ENCODE measurements at regions not wholly inside any gene's neighbourhood (a gene's known extent, or its start where the extent isn't known, plus 50 kb on each side); places are given as distances from the start of the nearest gene placed in this dataset.

- intact Hi-C loops (cut with micrococcal nuclease): no loop called here
- Mint-ChIP-seq H3K4me1 (ENCODE audit: low read depth) (no peaks in the 10 kb centered on the region), H3K9me3 (peaks cover 5% of the 10 kb centered on the region), H3K27ac (no peak overlapping the region), H3K4me3 (no peak overlapping the region), H3K36me3 (ENCODE audit: low read depth) (no peaks in the 10 kb centered on the region), H3K27me3 (no peaks in the 10 kb centered on the region)
- ChIA-PET POLR2A (no interaction called here), CTCF (no interaction called here)
- DNase-seq (no peak), ATAC-seq (no peak)
- no peak for TF ChIP-seq CTCF (IDR thresholded peaks at IDR 0.05)
These were observed 458.6 kb upstream of the ATXN8OS start for GRCh38 chr13:69649063-69649392.

DNA sequence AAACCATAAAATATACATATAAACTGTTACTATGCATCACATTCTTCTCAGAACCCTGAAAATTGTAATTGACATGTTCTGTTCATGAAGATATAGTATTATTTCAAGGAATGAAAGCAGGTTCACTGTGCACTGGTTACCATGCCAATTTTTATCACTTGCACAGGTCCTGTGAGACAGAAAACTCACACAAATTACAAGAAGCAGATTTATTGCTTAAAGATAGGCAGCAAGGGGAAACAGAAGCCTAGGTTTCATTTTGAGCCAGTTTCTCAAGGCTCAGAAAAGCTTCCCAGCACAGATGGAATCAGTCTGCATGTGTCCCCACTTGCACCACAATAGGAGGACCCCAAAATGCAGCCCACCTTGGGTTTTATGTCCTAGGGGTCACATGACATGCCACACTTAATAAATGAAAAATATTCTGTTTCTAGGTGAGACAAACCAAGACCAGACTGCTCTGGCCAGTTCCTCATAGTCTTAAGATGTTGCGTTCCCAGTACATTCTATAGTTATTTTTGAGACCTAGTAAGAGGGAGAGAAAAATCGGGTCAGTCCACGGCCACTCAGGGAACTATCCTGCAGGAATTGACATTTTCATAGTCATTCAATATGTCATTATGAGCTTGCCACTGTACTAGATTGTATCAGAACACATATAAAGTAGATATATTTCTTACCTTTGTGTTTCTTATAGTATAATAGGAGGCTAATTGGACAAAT lies 459.1 kb upstream of the ATXN8OS start:
- no peaks in the 10 kb centered on the region for H3K36me3 Mint-ChIP-seq (ENCODE audit: low read depth)
- CTCF ChIA-PET: no interaction called here
- intact Hi-C loops (cut with micrococcal nuclease): no loop called here
- no peak overlapping the region for H3K4me3 Mint-ChIP-seq
- H3K27ac Mint-ChIP-seq: no peak overlapping the region
- no peak for ATAC-seq
- H3K9me3 Mint-ChIP-seq: peaks cover 6% of the 10 kb centered on the region
- POLR2A ChIA-PET: no interaction called here
- DNase-seq: no peak
- no peaks in the 10 kb centered on the region for H3K27me3 Mint-ChIP-seq
- no peak for TF ChIP-seq CTCF (IDR thresholded peaks at IDR 0.05)
- H3K4me1 Mint-ChIP-seq (ENCODE audit: low read depth): no peaks in the 10 kb centered on the region

GRCh38 chr13:69644447-69644846 lies 463.2 kb upstream of the ATXN8OS start:
- Mint-ChIP-seq H3K36me3 (ENCODE audit: low read depth) (no peaks in the 10 kb centered on the region), H3K9me3 (peaks cover 3% of the 10 kb centered on the region), H3K4me3 (no peak overlapping the region), H3K4me1 (ENCODE audit: low read depth) (no peaks in the 10 kb centered on the region), H3K27me3 (no peaks in the 10 kb centered on the region), H3K27ac (no peak overlapping the region)
- intact Hi-C loops (cut with micrococcal nuclease): no loop called here
- DNase-seq (no peak), ATAC-seq (no peak)
- ChIA-PET POLR2A (no interaction called here), CTCF (interaction anchor here (0.6 kb wide), 1 partner anchor 137 kb away, joined by 3 read pairs; no protein-coding TSS in a partner anchor)
- no peak for TF ChIP-seq CTCF (IDR thresholded peaks at IDR 0.05)

- Mint-ChIP-seq H3K9me3 (peaks cover 6% of the 10 kb centered on the region), H3K4me1 (ENCODE audit: low read depth) (no peaks in the 10 kb centered on the region), H3K27me3 (no peaks in the 10 kb centered on the region), H3K4me3 (no peak overlapping the region), H3K36me3 (ENCODE audit: low read depth) (no peaks in the 10 kb centered on the region), H3K27ac (no peak overlapping the region)
- CTCF ChIA-PET: no interaction called here
- no peak for DNase-seq
- intact Hi-C loops (cut with micrococcal nuclease): no loop called here
- POLR2A ChIA-PET: no interaction called here
- ATAC-seq: no peak
- TF ChIP-seq CTCF (IDR thresholded peaks at IDR 0.05): no peak
These were observed 465.9 kb upstream of the ATXN8OS start for GRCh38 chr13:69641773-69642172.

- ATAC-seq (no peak), DNase-seq (no peak)
- ChIA-PET POLR2A (no interaction called here), CTCF (no interaction called here)
- H3K4me1 Mint-ChIP-seq (ENCODE audit: low read depth): no peaks in the 10 kb centered on the region
- H3K27ac Mint-ChIP-seq: no peak overlapping the region
- intact Hi-C loops (cut with micrococcal nuclease): no loop called here
- H3K27me3 Mint-ChIP-seq: no peaks in the 10 kb centered on the region
- no peak for TF ChIP-seq CTCF (IDR thresholded peaks at IDR 0.05)
- no peaks in the 10 kb centered on the region for H3K36me3 Mint-ChIP-seq (ENCODE audit: low read depth)
- no peak overlapping the region for H3K4me3 Mint-ChIP-seq
- peaks cover 10% of the 10 kb centered on the region for H3K9me3 Mint-ChIP-seq
These were observed 474.6 kb upstream of the ATXN8OS start for GRCh38 chr13:69633044-69633443.

All from activated CD8-positive, alpha-beta T cell treated with anti-CD3 and anti-CD28 coated beads for 36 hours (primary cell).